ENCODE measurements at regions not wholly inside any gene's neighbourhood (a gene's known extent, or its start where the extent isn't known, plus 50 kb on each side); places are given as distances from the start of the nearest gene placed in this dataset.

- Mint-ChIP-seq H3K4me3 (no peak overlapping the region), H3K9me3 (peaks cover 0 to 2% (median 0%) of the 10 kb centered on the region in 7 donors), H3K27ac (no peak overlapping the region), H3K4me1 (no peaks in the 10 kb centered on the region), H3K36me3 (no peaks in the 10 kb centered on the region), H3K27me3 (ENCODE audit: low read depth in 3 of 3) (no peaks in the 10 kb centered on the region)
- Histone ChIP-seq H3K4me3 (replicated peaks in 1 of 3; ENCODE audit: low read depth in 2 of 3, low read length in 3 of 3) (no peak overlapping the region), H3K9me3 (replicated peaks in 1 of 2; ENCODE audit: control insufficient read depth in 1 of 2, insufficient read depth in 1 of 2, low read length in 2 of 2) (no peaks in the 10 kb centered on the region), H3K4me2 (replicated peaks; ENCODE audit: extremely low read depth, low read length, poor library complexity, severe bottlenecking) (no peak overlapping the region), H3K9ac (ENCODE audit: insufficient read depth, low read length, poor library complexity, severe bottlenecking) (no peak overlapping the region), H3K36me3 (replicated peaks in 1 of 2; ENCODE audit: control insufficient read depth in 1 of 2, insufficient read depth in 2 of 2, low read length in 2 of 2) (no peaks in the 10 kb centered on the region), H4K20me1 (ENCODE audit: insufficient read depth, low read length) (no peaks in the 10 kb centered on the region), H3K27me3 (ENCODE audit: control insufficient read depth in 2 of 2, insufficient read depth in 2 of 2, low read length in 2 of 2) (no peaks in the 10 kb centered on the region), H3K4me1 (ENCODE audit: control insufficient read depth in 1 of 2, insufficient read depth in 2 of 2, low read length in 2 of 2) (no peaks in the 10 kb centered on the region), H3K27ac (ENCODE audit: low read depth in 1 of 2, low read length in 2 of 2) (no peak overlapping the region), H3K79me2 (ENCODE audit: insufficient read depth, low read length) (no peaks in the 10 kb centered on the region), H2AFZ (ENCODE audit: insufficient read depth, low read depth, low read length, poor library complexity, severe bottlenecking) (no peak overlapping the region)
- intact Hi-C loops (cut with micrococcal nuclease): no loop called here
- no peak for DNase-seq
- TF ChIP-seq, protein P1, sequence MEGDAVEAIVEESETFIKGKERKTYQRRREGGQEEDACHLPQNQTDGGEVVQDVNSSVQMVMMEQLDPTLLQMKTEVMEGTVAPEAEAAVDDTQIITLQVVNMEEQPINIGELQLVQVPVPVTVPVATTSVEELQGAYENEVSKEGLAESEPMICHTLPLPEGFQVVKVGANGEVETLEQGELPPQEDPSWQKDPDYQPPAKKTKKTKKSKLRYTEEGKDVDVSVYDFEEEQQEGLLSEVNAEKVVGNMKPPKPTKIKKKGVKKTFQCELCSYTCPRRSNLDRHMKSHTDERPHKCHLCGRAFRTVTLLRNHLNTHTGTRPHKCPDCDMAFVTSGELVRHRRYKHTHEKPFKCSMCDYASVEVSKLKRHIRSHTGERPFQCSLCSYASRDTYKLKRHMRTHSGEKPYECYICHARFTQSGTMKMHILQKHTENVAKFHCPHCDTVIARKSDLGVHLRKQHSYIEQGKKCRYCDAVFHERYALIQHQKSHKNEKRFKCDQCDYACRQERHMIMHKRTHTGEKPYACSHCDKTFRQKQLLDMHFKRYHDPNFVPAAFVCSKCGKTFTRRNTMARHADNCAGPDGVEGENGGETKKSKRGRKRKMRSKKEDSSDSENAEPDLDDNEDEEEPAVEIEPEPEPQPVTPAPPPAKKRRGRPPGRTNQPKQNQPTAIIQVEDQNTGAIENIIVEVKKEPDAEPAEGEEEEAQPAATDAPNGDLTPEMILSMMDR (IDR thresholded peaks at IDR 0.05): no peak
- no CpG with 5 or more reads among the region's 1 CpG for WGBS (ENCODE audit: insufficient coverage)
These were observed 472.5 kb downstream of the PCDH10 start for GRCh38 chr4:133621628-133622027.

DNA sequence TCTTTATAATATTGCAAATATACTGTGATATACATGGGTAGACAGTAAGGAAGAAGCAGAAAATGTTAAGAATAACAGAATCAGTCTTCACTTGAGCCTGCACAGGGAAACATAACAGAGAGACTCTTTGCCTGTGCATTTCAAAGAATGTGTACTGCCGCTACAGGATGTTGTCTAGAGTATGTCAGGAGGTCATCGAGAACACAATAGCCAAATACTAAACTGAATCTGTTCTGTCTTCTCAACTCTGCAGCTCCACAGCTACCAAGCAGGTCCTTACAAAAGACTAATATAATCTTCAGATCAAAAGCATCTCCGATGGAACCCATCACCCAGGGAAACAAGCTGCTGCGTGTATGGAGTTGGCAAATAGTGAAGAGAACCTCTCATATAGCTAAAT, 471.5 kb downstream of the PCDH10 start:
- TF ChIP-seq, protein P1 (IDR thresholded peaks at IDR 0.05): no peak
- Histone ChIP-seq H3K27ac (ENCODE audit: low read depth in 1 of 2, low read length in 2 of 2) (no peak overlapping the region), H2AFZ (ENCODE audit: insufficient read depth, low read depth, low read length, poor library complexity, severe bottlenecking) (no peak overlapping the region), H3K4me3 (replicated peaks in 1 of 3; ENCODE audit: low read depth in 2 of 3, low read length in 3 of 3) (no peak overlapping the region), H3K79me2 (ENCODE audit: insufficient read depth, low read length) (no peaks in the 10 kb centered on the region), H4K20me1 (ENCODE audit: insufficient read depth, low read length) (no peaks in the 10 kb centered on the region), H3K4me1 (ENCODE audit: control insufficient read depth in 1 of 2, insufficient read depth in 2 of 2, low read length in 2 of 2) (no peaks in the 10 kb centered on the region), H3K36me3 (replicated peaks in 1 of 2; ENCODE audit: control insufficient read depth in 1 of 2, insufficient read depth in 2 of 2, low read length in 2 of 2) (no peaks in the 10 kb centered on the region), H3K9me3 (replicated peaks in 1 of 2; ENCODE audit: control insufficient read depth in 1 of 2, insufficient read depth in 1 of 2, low read length in 2 of 2) (no peaks in the 10 kb centered on the region), H3K27me3 (ENCODE audit: control insufficient read depth in 2 of 2, insufficient read depth in 2 of 2, low read length in 2 of 2) (no peaks in the 10 kb centered on the region), H3K9ac (ENCODE audit: insufficient read depth, low read length, poor library complexity, severe bottlenecking) (no peak overlapping the region), H3K4me2 (replicated peaks; ENCODE audit: extremely low read depth, low read length, poor library complexity, severe bottlenecking) (no peak overlapping the region)
- Mint-ChIP-seq H3K9me3 (peaks cover 0 to 2% (median 0%) of the 10 kb centered on the region in 7 donors), H3K27ac (no peak overlapping the region), H3K4me1 (no peaks in the 10 kb centered on the region), H3K27me3 (ENCODE audit: low read depth in 3 of 3) (no peaks in the 10 kb centered on the region), H3K36me3 (no peaks in the 10 kb centered on the region), H3K4me3 (no peak overlapping the region)
- intact Hi-C loops (cut with micrococcal nuclease): no loop called here
- no CpG with 5 or more reads among the region's 4 CpGs for WGBS (ENCODE audit: insufficient coverage)
- DNase-seq: no peak
